GM12873 (cell line): ENCODE measurements at regions not wholly inside any gene's neighbourhood (a gene's known extent, or its start where the extent isn't known, plus 50 kb on each side); places are given as distances from the start of the nearest gene placed in this dataset.

Source experiments
- TF ChIP-seq, protein P1 (sequence below): IDR thresholded peaks from 2 replicates; pipeline ENCODE4 v1.5.1; 2012; ENCODE audit warnings: low read depth, mild to moderate bottlenecking, moderate library complexity, low read length, control low read depth; ENCODE audit not compliant: insufficient read depth; ENCODE audit errors: missing control alignments

DNA sequence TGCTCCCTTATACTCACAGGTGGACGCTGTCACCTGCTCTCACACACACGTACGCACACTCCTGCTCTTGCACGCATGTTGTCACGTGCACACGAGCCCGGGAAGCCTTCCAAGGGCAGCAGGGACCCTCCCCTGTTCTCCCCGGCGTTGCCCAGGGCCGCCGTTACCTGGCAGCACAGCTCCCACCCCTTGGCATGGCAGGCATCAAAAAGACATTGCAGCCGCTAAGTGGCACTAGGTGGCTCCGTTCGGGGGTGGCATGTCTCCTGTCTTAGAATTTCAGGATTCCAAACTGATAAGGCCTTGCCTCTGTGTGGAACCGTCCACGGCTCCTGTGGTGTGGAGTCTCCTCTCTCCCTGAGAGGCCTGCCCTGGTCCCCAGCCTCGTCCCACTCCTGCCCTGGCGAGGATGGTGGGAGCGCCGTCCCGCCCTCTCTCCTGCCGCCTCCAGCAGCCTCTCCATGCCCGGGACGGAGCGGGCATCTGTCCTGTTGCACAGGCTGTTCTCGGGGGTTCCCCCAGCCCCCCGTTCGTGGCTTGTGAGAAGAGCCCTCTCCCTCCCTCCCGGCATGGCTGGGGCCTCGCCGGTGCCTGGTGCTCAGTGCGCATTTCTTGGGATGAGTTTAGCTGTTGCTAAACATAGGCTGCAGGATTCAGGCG is 126.7 kb upstream of the GSE1 start:
- TF ChIP-seq, protein P1, sequence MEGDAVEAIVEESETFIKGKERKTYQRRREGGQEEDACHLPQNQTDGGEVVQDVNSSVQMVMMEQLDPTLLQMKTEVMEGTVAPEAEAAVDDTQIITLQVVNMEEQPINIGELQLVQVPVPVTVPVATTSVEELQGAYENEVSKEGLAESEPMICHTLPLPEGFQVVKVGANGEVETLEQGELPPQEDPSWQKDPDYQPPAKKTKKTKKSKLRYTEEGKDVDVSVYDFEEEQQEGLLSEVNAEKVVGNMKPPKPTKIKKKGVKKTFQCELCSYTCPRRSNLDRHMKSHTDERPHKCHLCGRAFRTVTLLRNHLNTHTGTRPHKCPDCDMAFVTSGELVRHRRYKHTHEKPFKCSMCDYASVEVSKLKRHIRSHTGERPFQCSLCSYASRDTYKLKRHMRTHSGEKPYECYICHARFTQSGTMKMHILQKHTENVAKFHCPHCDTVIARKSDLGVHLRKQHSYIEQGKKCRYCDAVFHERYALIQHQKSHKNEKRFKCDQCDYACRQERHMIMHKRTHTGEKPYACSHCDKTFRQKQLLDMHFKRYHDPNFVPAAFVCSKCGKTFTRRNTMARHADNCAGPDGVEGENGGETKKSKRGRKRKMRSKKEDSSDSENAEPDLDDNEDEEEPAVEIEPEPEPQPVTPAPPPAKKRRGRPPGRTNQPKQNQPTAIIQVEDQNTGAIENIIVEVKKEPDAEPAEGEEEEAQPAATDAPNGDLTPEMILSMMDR = no peak

DNA sequence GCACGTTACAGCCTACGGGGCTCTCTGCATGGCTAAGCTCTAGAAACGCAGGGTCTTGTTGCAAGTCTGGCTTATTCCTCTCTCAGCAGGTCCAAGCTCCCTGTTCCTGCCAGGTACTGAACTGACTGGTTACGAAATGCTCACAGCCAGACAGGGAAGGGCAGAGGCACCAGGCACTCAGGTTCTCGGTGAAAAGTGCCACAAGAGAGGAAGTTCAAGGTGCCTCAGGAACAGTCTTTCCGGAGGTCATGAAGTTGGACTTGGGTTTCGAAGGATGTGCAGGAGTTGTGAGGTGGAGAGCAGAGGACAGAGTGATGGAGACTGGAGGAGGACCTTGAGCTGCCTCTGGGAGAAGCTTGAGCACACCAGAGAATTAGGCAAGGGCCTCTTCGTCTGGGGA is 124.7 kb upstream of the GSE1 start:
- TF ChIP-seq, protein P1 = no peak

DNA sequence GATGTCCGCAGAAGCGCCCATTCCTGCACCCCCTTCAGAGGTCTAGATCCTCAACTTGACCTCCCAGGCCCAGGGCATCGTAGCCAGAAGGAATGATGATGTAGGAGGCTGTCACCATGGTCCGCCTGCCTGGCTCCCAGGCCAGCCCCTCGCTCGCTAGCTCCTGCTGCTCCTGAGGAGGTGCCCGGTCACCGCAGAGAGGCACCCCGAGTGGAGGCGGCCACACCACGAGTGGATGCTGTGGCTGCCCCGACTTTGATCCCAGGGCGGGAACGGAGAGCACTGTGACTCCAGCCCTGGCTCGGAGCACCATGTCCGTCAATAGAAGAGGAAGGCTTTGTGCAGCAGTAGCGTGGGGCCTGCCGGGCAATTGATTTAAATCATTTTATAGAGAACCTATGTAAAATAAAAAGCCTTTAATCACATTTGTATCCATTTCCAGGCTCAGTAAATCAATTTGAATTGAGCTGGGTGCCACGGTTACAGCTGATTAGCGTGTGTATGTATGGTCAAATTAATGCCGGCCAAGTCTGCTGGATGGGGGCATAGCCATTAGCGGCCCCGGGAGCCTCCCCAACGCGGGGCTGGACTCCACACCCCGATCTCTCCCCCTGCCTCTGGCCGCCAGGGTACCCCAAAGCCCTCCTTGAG is 122.6 kb upstream of the GSE1 start:
- TF ChIP-seq, protein P1 = no peak

DNA sequence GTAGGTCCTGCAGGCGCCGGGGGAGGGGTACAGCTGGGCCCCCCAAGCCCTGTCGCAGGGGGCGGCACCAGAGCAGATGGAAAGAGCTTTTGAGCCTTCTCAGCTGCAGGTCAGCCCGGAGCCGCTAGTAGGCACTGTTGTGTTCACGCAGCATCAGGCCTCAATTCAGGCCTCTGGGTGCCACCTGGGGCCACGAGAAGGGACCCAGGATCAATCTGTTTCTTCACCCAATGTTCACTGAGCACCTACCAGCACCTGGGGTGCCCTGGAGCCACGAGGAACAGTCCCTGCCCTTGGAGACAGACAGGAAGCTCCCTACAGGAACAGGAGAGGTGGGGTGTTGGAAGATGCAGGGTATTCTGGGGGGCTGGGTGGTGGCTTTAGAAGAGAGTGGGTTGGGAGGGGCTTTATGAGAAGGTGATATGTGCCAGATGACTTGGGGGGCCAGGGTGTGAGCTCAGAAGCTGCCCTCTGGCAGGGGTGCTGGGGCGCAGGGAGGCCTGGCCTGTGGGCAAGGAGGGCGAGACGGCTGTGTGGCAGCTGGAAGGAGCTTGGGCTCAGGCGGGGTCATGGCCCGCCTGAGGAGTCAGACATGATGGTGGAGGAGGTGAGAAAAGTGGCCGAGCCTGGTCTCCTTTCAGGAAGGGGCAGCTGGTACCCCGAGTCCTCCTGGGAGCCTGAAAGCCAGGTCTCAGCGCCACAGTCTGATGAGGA is 121.9 kb upstream of the GSE1 start:
- TF ChIP-seq, protein P1 = peak; percentile 99

DNA sequence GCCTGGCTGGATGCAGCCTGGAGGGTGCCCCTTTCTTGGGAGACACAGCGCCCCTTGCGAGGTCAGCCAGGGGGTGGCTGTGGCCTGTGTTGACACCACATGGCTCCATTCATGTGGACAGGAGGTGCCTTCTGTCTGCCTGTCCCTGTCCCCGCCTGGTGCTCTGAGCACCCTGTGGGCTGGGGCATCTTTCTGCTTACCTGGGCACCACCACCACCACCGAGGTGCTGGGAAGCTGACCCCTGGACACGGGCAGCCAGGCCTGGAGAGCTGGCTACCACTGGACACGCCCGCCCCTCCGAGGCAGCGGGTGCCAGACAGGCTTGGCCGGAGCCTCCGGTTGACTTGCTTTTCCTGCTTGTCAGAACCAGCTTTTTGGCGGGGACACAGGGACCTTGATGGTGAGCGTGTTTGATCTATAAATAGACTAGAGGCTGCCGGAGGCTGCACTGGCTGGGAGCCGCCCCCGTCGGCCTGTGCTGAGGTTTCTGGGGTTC is 121.3 kb upstream of the GSE1 start:
- TF ChIP-seq, protein P1 = no peak

DNA sequence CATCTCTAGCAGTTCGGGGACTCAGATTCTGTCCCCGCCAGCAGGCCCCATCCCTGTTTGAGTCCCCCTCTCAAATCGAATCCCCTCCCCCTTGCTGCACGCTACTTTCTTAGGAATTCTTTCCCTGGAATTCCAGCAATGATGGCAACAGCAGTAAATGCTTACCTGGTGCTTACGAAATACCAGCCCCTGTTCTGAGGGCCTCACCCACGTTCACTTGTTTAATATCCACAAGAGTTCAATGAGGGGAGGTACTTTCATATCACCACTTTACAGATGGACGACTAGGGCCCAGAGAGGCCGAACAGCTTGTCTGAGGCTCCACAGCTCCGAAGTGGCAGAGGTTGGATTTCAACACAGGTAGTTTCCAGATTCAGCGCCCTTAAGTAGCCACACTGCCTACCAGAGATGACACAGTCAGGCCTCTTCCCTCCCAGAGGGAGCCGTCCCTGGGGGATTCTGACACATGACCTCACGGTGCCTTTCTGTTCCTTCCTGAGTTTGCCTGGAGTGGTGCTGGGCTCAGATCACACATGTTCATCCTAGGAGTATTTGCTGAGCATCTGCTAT is 120.7 kb upstream of the GSE1 start:
- TF ChIP-seq, protein P1 = no peak

DNA sequence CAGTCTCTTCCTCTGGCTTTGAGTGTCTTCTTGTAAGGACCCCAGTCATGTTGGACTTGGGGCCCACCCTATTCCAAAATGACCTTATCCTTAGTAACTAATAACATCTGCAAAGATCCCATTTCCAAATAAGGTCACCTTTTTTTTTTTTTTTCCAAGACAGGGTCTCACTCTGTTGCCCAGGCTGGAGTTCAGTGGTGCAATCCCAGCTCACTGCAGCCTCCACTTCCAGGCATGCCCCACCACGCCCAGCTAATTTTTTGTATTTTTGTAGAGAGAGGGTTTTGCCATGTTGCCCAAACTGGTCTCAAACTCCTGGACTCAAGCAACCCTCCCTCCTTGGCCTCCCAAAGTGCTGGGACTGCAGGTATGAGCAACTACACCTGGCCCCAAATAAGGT is 118.8 kb upstream of the GSE1 start:
- TF ChIP-seq, protein P1 = no peak
